Mesothelial cell of epicardium (in vitro differentiated cells): ENCODE measurements at regions not wholly inside any gene's neighbourhood (a gene's known extent, or its start where the extent isn't known, plus 50 kb on each side); places are given as distances from the start of the nearest gene placed in this dataset.

Source experiments
- DNase-seq, 2 experiments: peaks; one replicate each; pipeline ENCODE4 v3.0.0; 2021; ENCODE audit warnings: low spot score in 2 of 2; ENCODE audit not compliant: unreplicated experiment in 2 of 2
- H3K27ac Mint-ChIP-seq: 2 replicates; pipeline ENCODE4 v1.8.0; 2021; ENCODE audit warnings: mixed read lengths
- H3K27me3 Mint-ChIP-seq: 2 replicates; pipeline ENCODE4 v1.8.0; 2021; ENCODE audit warnings: low read depth, mixed read lengths
- H3K36me3 Mint-ChIP-seq: 2 replicates; pipeline ENCODE4 v1.8.0; 2021; ENCODE audit warnings: mixed read lengths
- H3K4me1 Mint-ChIP-seq: 2 replicates; pipeline ENCODE4 v1.8.0; 2021; ENCODE audit warnings: mixed read lengths
- H3K4me3 Mint-ChIP-seq: 2 replicates; pipeline ENCODE4 v1.8.0; 2021; ENCODE audit warnings: mild to moderate bottlenecking, moderate library complexity, mixed read lengths
- H3K9me3 Mint-ChIP-seq: 2 replicates; pipeline ENCODE4 v1.8.0; 2021; ENCODE audit warnings: mixed read lengths
- CTCF ChIP-seq: fragments of 200-600 bp; sonication (generic); IDR thresholded peaks from one replicate; pipeline ENCODE4 v1.5.0; 2021; ENCODE audit warnings: antibody characterized with exemption; ENCODE audit not compliant: unreplicated experiment

GRCh38 chr7:124557587-124557986, 208.0 kb downstream of the GPR37 start:
- no peaks in the 10 kb centered on the region for H3K36me3 Mint-ChIP-seq
- DNase-seq: no peak
- no peak overlapping the region for H3K4me3 Mint-ChIP-seq
- no peaks in the 10 kb centered on the region for H3K27me3 Mint-ChIP-seq
- no peaks in the 10 kb centered on the region for H3K9me3 Mint-ChIP-seq
- no peak overlapping the region for H3K27ac Mint-ChIP-seq
- H3K4me1 Mint-ChIP-seq: no peaks in the 10 kb centered on the region
- TF ChIP-seq CTCF: no peak

- Mint-ChIP-seq H3K27me3 (no peaks in the 10 kb centered on the region), H3K4me1 (no peaks in the 10 kb centered on the region), H3K9me3 (no peaks in the 10 kb centered on the region), H3K4me3 (no peak overlapping the region), H3K27ac (no peak overlapping the region), H3K36me3 (no peaks in the 10 kb centered on the region)
- no peak for TF ChIP-seq CTCF
- DNase-seq: no peak
Measured at GRCh38 chr7:124557101-124557500, 208.5 kb downstream of the GPR37 start.

GRCh38 chr7:124553502-124553901, 212.1 kb downstream of the GPR37 start:
- DNase-seq: no peak
- Mint-ChIP-seq H3K27ac (no peak overlapping the region), H3K27me3 (no peaks in the 10 kb centered on the region), H3K9me3 (no peaks in the 10 kb centered on the region), H3K4me3 (no peak overlapping the region), H3K36me3 (no peaks in the 10 kb centered on the region), H3K4me1 (no peaks in the 10 kb centered on the region)
- no peak for TF ChIP-seq CTCF

DNA sequence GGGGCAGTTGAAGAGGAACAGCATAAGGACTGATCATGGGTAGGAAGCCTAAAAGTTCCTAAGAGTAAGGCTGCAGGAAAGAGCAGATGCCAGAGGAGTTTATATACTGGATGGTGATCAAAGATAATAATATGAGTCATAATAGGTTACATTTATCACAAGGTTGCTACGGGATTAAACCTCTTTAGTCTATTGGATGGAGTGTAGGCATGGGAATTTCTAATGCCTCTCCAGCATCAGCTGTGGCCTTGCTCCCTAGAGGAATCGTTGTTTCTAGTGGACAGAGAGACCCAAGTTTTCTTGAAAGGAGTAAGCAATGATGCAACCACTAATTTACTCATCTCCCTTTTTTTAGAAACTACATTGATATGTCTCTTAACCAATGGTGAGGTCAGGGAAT, 213.4 kb downstream of the GPR37 start:
- Mint-ChIP-seq H3K36me3 (no peaks in the 10 kb centered on the region), H3K4me3 (no peak overlapping the region), H3K27ac (no peak overlapping the region), H3K9me3 (no peaks in the 10 kb centered on the region), H3K4me1 (no peaks in the 10 kb centered on the region), H3K27me3 (no peaks in the 10 kb centered on the region)
- DNase-seq: no peak
- no peak for TF ChIP-seq CTCF

DNA sequence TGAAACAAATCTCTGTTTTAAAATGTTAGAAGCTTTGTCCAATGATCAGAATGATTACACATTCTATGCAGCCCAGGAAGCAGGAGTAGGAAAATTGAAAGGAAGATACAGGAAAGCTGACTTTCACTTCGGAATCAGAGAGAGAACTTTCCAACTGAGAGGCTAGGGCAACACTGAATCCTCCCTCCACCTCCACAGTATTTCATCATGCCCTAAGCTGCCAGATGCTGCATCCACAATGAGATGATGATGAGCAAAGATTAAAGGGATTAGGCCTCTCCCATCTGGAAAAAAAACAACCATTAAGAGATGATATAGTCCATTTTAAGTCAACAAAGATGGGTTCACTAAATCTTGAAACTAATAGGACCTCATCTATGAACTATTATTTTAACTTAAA, 215.6 kb downstream of the GPR37 start:
- H3K9me3 Mint-ChIP-seq: no peaks in the 10 kb centered on the region
- DNase-seq: no peak

More for the DNA sequence above, 215.6 kb downstream of the GPR37 start:
- no peak for TF ChIP-seq CTCF
- Mint-ChIP-seq H3K4me3 (no peak overlapping the region), H3K36me3 (no peaks in the 10 kb centered on the region), H3K27me3 (no peaks in the 10 kb centered on the region), H3K27ac (no peak overlapping the region), H3K4me1 (no peaks in the 10 kb centered on the region)
